Astrocyte (in vitro differentiated cells and primary cell): ENCODE measurements at regions not wholly inside any gene's neighbourhood (a gene's known extent, or its start where the extent isn't known, plus 50 kb on each side); places are given as distances from the start of the nearest gene placed in this dataset.

Experiments used
- DNase-seq: peaks from one replicate; pipeline ENCODE4 v3.0.0-alpha.2; 2010; ENCODE audit warnings: low read depth
- FAIRE-seq: peaks from 2 replicates; lab custom pipeline; 2011; peaks lifted over from hg19 to GRCh38; lab: Jason Lieb, UNC
- H2AFZ ChIP-seq: 2 replicates; pipeline ENCODE4 v1.6.0; 2012; ENCODE audit warnings: low read depth, low read length, inconsistent platforms
- H3K27ac ChIP-seq: 2 replicates; pipeline ENCODE4 v1.5.1; 2011; ENCODE audit warnings: low read depth, low read length, inconsistent platforms
- H3K27me3 ChIP-seq: 2 replicates; pipeline ENCODE4 v1.6.0; 2011; ENCODE audit warnings: low read length, inconsistent platforms; ENCODE audit not compliant: insufficient read depth
- H3K36me3 ChIP-seq: 2 replicates; pipeline ENCODE4 v1.5.1; 2011; ENCODE audit warnings: low read length, inconsistent platforms; ENCODE audit not compliant: insufficient read depth
- H3K4me1 ChIP-seq: 2 replicates; pipeline ENCODE4 v1.5.1; 2011; ENCODE audit warnings: low read length, inconsistent platforms; ENCODE audit not compliant: insufficient read depth
- H3K4me2 ChIP-seq: 2 replicates; pipeline ENCODE4 v1.6.0; 2012; ENCODE audit warnings: low read length, inconsistent platforms
- H3K4me3 ChIP-seq: 2 replicates; pipeline ENCODE4 v1.5.1; 2011; ENCODE audit warnings: low read depth, mild to moderate bottlenecking, low read length, inconsistent platforms; ENCODE audit not compliant: insufficient read depth
- H3K79me2 ChIP-seq: 2 replicates; pipeline ENCODE4 v1.6.0; 2012; ENCODE audit warnings: mild to moderate bottlenecking, low read length, inconsistent platforms; ENCODE audit not compliant: insufficient read depth
- H3K9ac ChIP-seq: 2 replicates; pipeline ENCODE4 v1.6.0; 2012; ENCODE audit warnings: mild to moderate bottlenecking, low read length, inconsistent platforms
- H3K9me3 ChIP-seq: 2 replicates; pipeline ENCODE4 v1.5.1; 2012; ENCODE audit warnings: low read depth, mild to moderate bottlenecking, low read length, inconsistent platforms; ENCODE audit not compliant: insufficient read depth
- H4K20me1 ChIP-seq: 2 replicates; pipeline ENCODE4 v1.6.0; 2012; ENCODE audit warnings: low read length, inconsistent platforms; ENCODE audit not compliant: insufficient read depth
- H3K27ac Mint-ChIP-seq: one replicate; pipeline ENCODE4 v1.8.0; 2021; ENCODE audit warnings: mild to moderate bottlenecking, mixed read lengths; ENCODE audit not compliant: unreplicated experiment
- H3K27me3 Mint-ChIP-seq: one replicate; pipeline ENCODE4 v1.8.0; 2021; ENCODE audit warnings: low read depth, mixed read lengths; ENCODE audit not compliant: unreplicated experiment
- H3K36me3 Mint-ChIP-seq: one replicate; pipeline ENCODE4 v1.8.0; 2021; ENCODE audit warnings: low read depth, mixed read lengths; ENCODE audit not compliant: unreplicated experiment
- H3K4me1 Mint-ChIP-seq: one replicate; pipeline ENCODE4 v1.8.0; 2021; ENCODE audit warnings: low read depth, mixed read lengths; ENCODE audit not compliant: unreplicated experiment
- H3K4me3 Mint-ChIP-seq: one replicate; pipeline ENCODE4 v1.8.0; 2021; ENCODE audit warnings: mild to moderate bottlenecking, moderate library complexity, mixed read lengths; ENCODE audit not compliant: unreplicated experiment
- H3K9me3 Mint-ChIP-seq: one replicate; pipeline ENCODE4 v1.8.0; 2021; ENCODE audit warnings: mild to moderate bottlenecking, mixed read lengths; ENCODE audit not compliant: unreplicated experiment
- EZH2 ChIP-seq: IDR thresholded peaks from 2 replicates; pipeline ENCODE4 v1.6.1; 2012; ENCODE audit warnings: mild to moderate bottlenecking, low read length, inconsistent platforms; ENCODE audit not compliant: insufficient read depth
- TF ChIP-seq, protein P1 (sequence below): IDR thresholded peaks from 2 replicates; pipeline ENCODE4 v1.5.1; 2011; ENCODE audit warnings: low read depth, mild to moderate bottlenecking, inconsistent platforms, low read length, moderate library complexity; ENCODE audit not compliant: insufficient read depth

DNA sequence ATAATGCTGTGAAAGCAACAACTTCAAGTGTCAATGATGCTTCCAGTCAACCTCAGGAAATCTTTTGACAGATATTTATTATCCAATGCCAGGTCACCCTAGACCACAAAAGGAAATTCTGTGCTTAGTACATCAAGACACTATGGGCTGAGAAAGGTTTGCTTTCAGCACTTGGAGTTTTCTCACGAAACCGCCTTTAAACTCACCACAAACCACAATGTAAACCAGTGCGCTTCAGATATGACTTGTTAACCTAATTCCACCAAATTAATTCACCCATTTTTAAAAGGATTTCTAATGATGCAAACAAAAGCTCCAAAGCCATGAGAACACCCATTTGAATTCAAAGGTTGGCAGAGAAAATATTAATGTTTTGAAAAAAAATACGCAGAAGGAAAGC, 292.9 kb upstream of the NR2F2 start:
- H3K4me2 ChIP-seq = no peak overlapping the region
- H3K27me3 Mint-ChIP-seq = peaks cover 6% of the 10 kb centered on the region
- peaks cover 35% of the 10 kb centered on the region for H3K4me1 Mint-ChIP-seq

DNA sequence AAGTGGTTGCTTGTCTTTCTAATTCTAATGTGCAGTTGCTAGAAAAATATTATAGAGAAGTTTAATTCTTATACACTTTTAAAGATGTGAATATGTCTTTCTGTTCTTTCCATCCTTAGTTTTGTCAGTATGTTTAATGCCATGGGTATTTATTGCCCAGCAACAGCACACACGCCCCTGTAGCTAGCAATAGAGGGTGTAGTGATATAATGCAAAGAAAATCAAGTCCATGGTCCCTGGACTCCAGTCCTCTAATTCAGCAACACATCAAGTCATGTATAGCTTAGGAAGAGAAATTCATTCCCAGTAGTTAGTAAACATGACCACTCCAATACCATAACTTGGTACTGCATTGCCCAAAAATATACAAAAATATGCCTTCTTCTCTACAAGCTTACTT, 292.4 kb upstream of the NR2F2 start:
- H3K36me3 ChIP-seq = no peaks in the 10 kb centered on the region
- no peaks in the 10 kb centered on the region for H3K79me2 ChIP-seq
- TF ChIP-seq EZH2 = no peak
- TF ChIP-seq, protein P1, sequence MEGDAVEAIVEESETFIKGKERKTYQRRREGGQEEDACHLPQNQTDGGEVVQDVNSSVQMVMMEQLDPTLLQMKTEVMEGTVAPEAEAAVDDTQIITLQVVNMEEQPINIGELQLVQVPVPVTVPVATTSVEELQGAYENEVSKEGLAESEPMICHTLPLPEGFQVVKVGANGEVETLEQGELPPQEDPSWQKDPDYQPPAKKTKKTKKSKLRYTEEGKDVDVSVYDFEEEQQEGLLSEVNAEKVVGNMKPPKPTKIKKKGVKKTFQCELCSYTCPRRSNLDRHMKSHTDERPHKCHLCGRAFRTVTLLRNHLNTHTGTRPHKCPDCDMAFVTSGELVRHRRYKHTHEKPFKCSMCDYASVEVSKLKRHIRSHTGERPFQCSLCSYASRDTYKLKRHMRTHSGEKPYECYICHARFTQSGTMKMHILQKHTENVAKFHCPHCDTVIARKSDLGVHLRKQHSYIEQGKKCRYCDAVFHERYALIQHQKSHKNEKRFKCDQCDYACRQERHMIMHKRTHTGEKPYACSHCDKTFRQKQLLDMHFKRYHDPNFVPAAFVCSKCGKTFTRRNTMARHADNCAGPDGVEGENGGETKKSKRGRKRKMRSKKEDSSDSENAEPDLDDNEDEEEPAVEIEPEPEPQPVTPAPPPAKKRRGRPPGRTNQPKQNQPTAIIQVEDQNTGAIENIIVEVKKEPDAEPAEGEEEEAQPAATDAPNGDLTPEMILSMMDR = no peak
- H3K27me3 ChIP-seq = no peaks in the 10 kb centered on the region
- H3K9me3 ChIP-seq = no peaks in the 10 kb centered on the region
- H4K20me1 ChIP-seq = no peaks in the 10 kb centered on the region
- no peak overlapping the region for H2AFZ ChIP-seq
- Mint-ChIP-seq H3K4me1 (peaks cover 35% of the 10 kb centered on the region), H3K9me3 (no peaks in the 10 kb centered on the region), H3K27ac (no peak overlapping the region), H3K27me3 (peaks cover 6% of the 10 kb centered on the region), H3K4me3 (peak overlapping the region; percentile 14), H3K36me3 (no peaks in the 10 kb centered on the region)
- FAIRE-seq (no peak), DNase-seq (no peak)
- H3K9ac ChIP-seq = no peak overlapping the region
- no peak overlapping the region for H3K4me3 ChIP-seq
- no peak overlapping the region for H3K27ac ChIP-seq
- peaks cover 7% of the 10 kb centered on the region for H3K4me1 ChIP-seq
- H3K4me2 ChIP-seq = no peak overlapping the region

More for the DNA sequence above, 292.9 kb upstream of the NR2F2 start:
- FAIRE-seq (no peak), DNase-seq (peak; percentile 87)
- no peaks in the 10 kb centered on the region for H3K27me3 ChIP-seq
- H3K4me3 ChIP-seq = no peak overlapping the region
- H3K4me3 Mint-ChIP-seq = no peak overlapping the region
- H3K9me3 ChIP-seq = no peaks in the 10 kb centered on the region
- no peaks in the 10 kb centered on the region for H3K36me3 ChIP-seq
- H2AFZ ChIP-seq = no peak overlapping the region
- peak overlapping the region; percentile 50 for H3K27ac Mint-ChIP-seq
- H3K79me2 ChIP-seq = no peaks in the 10 kb centered on the region
- H3K27ac ChIP-seq = no peak overlapping the region
- H3K36me3 Mint-ChIP-seq = no peaks in the 10 kb centered on the region
- no peaks in the 10 kb centered on the region for H3K9me3 Mint-ChIP-seq
- peaks cover 7% of the 10 kb centered on the region for H3K4me1 ChIP-seq
- H3K9ac ChIP-seq = no peak overlapping the region
- no peaks in the 10 kb centered on the region for H4K20me1 ChIP-seq
- TF ChIP-seq, protein P1 = no peak
- TF ChIP-seq EZH2 = no peak

GRCh38 chr15:96038650-96039049, 291.9 kb upstream of the NR2F2 start:
- H3K9ac ChIP-seq = no peak overlapping the region
- Mint-ChIP-seq H3K36me3 (no peaks in the 10 kb centered on the region), H3K9me3 (no peaks in the 10 kb centered on the region), H3K27me3 (peaks cover 6% of the 10 kb centered on the region), H3K27ac (no peak overlapping the region), H3K4me3 (peak overlapping the region; percentile 14), H3K4me1 (peaks cover 35% of the 10 kb centered on the region)
- no peak overlapping the region for H3K4me2 ChIP-seq
- no peaks in the 10 kb centered on the region for H3K9me3 ChIP-seq
- TF ChIP-seq EZH2 = no peak
- TF ChIP-seq, protein P1 = no peak
- FAIRE-seq = no peak
- no peaks in the 10 kb centered on the region for H4K20me1 ChIP-seq
- H3K36me3 ChIP-seq = no peaks in the 10 kb centered on the region
- no peaks in the 10 kb centered on the region for H3K79me2 ChIP-seq
- no peak overlapping the region for H2AFZ ChIP-seq
- DNase-seq = peak; percentile 36
- H3K27me3 ChIP-seq = no peaks in the 10 kb centered on the region
- no peak overlapping the region for H3K4me3 ChIP-seq
- H3K27ac ChIP-seq = no peak overlapping the region
- peaks cover 7% of the 10 kb centered on the region for H3K4me1 ChIP-seq
